HG03064 (cell line): ENCODE measurements at regions not wholly inside any gene's neighbourhood (a gene's known extent, or its start where the extent isn't known, plus 50 kb on each side); places are given as distances from the start of the nearest gene placed in this dataset.
"Not testable (repeated sequence)": the region's sequence is repeated elsewhere in the genome, so short reads cannot be mapped to it uniquely, and the experiment has no call there.

ENCODE experiments used
- ATAC-seq: cut with Tn5 transposase; IDR thresholded peaks from one replicate; pipeline ENCODE4 v1.9.1; 2021; ENCODE audit warnings: low read depth; ENCODE audit not compliant: unreplicated experiment

DNA sequence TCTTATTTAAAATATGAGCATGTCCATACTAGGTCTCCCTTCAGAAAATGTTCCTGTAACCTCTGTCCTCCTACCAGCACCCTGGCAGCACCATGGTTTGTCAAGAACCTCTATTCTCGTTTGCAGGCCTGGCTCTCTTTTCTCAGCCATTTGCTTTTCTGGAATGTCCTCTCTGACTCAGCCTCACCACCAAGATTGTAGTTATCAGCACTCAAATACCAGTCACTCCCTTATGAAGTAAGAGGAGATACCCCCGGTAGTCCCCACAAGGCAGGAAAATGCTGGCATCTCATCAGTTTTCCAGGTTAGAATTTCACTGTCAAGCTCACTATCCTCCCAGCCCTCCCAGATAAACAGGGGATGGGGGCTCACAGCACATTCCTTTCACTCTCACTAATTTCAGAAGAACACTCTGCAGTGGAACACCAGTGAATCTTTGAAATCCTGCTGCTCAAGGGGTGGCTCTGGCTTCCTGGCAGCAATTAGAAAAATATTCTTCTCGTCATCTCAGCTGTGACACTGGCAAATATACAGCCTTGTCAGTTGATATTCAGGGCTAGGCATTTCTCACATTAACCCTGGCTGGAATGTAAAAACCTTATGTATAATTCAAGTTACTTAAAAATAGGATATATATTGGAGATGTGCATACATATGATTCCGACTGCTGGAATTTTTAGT is 129.2 kb downstream of the TBX18 start:
- no peak for ATAC-seq

DNA sequence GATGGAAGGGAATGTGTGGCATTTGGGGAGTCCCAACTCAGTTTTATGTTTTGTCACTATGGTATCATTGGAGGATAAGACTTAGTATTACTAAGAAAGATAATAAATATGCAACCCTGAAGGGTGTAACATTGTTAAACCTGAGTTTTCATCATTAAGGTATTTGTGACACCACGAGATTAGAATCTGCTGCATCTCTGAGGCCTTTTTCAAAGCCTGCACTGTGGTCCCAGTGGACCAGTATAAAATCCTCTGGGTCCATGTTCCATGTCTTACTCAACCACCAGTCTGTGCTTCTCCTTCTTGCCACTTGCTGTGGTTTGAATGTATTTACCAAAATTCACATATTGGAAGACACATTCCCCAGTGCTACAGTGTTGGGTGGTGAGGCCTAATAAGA is 130.6 kb downstream of the TBX18 start:
- ATAC-seq, result no peak

DNA sequence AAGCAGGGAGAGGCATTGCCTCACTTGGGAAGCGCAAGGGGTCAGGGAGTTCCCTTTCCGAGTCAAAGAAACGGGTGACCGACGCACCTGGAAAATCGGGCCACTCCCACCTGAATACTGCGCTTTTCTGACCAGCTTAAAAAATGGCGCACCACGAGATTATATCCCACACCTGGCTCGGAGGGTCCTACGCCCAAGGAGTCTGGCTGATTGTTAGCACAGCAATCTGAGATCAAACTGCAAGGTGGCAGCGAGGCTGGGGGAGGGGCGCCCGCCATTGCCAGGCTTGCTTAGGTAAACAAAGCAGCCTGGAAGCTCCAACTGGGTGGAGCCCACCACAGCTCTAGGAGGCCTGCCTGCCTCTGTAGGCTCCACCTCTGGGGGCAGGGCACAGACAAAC is 137.9 kb downstream of the TBX18 start:
- not testable (repeated sequence) for ATAC-seq

DNA sequence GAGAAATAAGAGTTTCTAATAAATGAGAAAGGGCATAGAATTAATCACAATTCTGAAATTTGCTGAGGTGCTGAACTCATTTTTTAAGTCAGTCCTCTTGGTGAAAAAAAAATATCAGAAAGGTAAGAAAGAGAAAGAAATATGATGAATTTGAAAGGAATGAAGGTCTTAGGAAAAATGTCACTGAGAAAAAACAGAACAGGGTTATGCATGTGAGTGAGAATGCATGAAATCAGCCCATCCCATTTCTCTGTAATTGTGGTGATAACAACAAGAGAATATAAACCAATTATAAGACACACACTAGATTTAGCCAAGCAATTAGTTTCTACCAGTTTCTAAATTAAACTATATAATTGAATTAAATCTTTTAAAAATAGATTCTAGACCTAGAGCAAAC is 138.9 kb downstream of the TBX18 start:
- no peak for ATAC-seq

DNA sequence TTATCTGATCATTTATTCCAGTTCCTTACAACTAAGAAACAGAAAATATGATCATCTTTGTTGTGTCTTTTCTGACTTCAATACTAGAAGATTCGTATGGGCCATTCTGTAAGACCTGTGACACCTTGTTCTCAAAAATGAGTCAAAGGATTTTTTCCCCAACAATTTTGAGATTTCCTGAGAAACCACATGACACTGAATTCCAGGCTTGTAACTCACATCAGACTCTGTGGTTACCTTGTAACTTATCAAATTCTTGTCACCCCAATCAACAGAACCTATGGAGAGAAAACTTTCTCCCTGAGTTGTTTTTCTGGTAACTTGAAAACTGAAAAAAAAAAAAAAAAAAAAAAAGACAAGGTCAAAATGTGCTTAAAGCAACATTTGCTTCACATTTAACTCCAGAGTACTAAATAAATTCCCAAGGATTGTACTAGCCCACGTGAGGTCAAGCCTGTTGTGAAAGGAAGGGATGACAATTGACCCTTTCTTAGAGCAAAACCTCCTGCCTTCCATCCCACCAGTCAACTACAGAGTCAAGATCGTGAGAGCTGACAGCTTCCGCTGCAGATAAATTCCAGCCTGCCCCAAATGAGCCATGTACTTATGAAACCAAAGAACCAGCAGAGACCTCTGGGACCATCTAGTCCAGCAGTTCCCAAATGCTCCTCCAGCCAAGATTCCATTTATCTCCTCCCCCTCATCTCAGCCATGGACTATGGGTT is 140.3 kb downstream of the TBX18 start:
- ATAC-seq, result no peak

DNA sequence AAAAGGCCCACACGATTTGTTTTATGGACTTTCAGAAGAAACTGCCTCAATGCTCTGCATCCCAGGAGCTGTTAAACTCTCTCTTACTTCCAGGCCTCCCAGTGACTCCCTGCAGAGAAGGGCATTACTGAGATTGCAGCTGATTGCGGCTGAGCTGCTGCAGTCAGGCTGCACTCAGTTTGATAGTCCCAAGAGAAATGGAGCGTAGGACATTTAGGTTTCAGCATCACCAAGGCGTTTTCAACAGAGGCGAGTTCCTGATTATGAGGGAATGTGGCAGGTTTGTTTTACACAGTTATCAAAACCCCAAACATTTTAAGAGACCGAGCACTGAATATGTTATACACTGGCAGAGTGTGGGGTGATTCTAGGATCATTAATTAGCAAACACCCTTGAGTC is 145.6 kb downstream of the TBX18 start:
- no peak for ATAC-seq

DNA sequence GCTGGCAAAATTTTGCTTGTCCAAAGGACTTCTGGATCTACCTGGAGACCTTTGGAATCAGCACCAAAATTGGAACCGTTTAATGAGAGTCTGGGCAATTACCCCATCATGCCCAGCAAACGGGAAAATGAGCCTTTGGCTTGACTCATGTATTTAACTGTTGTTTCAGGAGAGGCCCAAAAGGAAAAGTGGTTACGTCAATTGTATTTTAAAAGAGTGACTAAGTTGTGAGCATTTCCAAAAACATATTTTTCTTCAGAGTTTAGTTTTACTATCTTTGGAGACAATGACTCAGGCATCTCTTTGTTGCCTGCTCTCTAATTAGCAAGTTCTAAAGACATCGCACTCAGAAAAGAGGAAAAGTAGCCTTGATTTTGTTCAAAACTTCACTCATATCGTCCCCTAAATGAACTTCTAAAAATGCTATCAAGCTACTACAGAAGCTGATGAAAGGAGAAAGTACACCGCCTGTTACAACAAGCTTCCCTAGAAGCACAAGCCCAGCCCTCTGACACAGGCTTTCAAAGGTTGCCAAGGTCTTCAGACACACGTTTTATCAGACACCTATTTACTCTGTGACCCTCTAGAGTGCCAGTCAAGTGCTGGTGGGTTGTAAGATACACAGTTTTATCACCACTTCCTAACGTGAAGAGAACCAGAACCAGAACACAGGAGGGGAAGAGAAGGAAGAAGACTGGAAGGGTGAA is 146.2 kb downstream of the TBX18 start:
- no peak for ATAC-seq

DNA sequence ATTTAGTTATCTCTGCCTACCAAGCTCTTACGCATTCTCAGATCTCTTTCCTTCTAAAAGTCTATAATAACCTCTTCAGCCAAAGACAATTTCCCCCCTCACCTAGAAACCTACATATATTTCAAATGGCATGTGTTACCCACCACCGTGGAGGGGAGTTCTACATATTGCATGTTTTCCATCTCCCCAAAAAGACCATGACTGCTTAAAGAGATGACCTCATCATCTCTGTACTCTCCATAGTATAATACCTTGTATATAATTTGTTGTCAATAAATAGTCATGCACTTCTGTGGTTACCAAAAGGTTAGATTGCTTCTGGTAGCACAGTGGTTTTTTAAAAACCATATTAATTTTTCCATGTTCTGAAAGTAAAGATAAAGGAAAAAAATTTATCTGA is 148.4 kb downstream of the TBX18 start:
- no peak for ATAC-seq

DNA sequence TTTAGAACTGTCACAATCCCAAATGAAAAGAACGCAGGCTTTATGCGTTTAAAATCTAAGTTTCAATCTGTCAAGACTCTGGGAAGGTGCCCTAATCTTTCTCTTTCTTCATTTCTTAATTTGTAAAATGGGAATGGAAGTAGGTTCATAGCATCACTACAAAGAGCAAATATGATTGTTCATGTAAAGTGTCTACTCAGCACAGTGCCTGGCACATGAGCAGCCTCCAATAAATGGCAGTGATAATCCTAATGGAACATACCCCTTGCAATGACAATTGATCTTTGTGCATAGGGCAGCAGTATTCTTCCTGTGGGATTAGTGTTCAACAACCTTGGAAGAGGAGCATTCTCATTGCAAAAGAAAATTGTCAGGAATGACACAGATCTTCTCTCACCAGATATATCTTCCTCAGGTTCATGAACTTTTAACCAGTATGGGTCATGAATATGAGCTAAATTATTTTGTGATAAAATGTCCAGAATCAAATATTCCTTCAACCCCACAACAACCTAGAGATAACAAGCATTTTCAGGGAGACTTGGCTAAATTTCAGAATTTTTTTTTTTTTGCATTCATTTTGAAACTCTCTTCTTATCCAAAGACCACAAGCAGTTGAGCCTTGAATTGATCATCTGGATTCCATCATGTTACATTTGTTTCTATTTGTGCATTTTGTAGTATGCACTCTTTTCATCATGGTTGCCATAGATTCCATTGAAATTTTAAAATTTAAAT is 149.1 kb downstream of the TBX18 start:
- no peak for ATAC-seq

DNA sequence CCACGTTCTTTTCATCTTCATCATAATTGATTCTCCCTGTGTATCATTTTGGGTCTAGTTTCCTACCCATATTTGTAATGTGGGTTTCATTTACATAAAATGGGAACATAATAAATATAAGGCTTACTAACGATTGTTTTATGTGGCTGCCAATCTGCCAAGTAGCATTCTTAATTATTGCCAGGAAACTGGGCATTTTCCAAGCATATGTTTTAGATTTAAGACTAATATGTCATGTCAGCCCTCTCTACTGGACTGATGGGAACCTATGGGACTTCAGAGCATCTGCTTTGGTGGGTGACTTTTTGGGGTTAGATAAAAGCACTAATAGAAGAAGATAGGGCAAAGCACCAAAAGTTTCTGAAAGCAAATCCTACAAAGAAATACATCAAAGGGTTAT is 157.5 kb downstream of the TBX18 start:
- no peak for ATAC-seq

DNA sequence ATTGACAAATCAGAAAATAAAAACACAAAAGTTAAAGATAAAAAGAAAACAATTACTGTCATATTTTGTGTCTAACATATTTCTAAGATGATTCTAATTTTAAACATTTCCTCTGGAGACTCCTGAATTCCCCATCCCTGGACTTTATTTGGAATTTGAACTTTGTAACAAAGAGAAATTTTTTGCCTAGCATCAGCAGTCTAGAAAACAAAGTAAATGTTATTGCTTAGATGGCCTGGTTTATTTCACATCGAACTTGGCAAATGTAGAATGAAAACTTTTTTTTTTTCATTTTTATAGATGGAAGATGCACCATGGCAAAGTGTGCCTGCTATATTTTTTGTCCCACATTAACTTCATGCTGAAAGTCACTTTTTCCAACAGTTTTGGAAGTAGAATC is 159.1 kb downstream of the TBX18 start:
- no peak for ATAC-seq

DNA sequence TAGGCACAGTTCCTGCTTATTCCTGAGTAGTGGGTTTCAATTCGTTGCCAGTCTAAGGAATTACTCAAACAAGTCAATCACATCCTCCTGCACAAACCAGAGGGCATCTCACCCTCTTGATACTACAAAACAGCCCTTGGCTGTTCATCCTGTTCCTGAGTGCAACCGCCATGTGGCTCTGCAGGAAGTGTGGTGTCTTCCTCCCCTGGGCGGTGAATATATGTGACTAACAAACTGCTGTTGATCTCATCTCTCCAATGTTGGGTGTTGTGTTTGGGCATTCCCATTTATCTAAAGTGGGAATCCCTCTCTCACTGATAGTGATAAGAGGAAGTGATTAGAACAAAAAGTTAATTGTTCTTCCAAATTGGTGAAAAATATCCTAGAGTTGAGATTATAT is 163.0 kb downstream of the TBX18 start:
- ATAC-seq, result no peak

DNA sequence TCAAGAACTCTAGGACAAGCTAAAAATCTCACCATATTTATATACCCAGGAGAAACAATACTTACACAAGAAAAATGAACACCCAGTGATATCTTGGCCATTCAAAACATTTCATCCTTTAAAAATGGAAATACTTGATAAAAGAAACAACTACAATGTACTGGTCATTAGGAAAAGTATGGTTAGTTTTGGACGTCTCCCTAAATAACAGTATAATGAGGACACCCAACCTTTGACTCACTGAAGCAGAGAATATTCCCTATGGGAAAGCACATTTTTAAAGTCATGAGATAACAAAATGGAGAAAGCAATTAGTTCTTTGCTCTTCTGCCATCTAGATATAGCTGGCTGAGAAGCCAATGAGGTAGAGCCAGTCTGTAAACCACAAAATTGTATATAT is 164.4 kb downstream of the TBX18 start:
- ATAC-seq, result no peak

DNA sequence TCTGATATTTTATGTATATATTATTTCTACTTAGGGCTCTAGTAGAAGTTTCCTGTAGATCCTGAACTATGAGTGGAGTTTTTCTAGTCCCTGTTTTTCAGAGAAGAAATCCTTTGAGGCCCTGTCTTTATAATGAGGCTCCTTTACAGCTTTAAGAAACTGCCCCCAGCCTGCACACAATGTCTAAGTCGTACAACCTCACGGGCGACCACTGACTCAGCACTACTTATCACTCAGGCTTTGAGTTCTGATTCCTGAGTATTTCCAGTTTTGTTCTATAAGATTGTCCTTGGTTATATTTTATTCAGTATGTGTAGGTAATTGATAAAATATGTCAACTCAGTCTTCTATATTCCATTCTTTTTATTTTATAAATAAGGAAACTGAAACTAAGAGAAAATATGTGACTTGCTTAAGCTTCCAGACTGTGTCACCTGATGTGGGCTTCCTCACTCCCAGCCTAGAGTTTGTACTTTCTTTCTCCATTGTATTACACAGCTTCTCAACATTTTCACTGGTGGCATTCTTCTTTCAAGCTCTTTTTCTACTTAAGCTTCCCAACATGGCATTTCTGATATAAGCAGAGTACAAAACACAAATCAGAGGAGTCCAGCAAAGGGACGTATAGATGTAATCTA is 167.0 kb downstream of the TBX18 start:
- no peak for ATAC-seq

DNA sequence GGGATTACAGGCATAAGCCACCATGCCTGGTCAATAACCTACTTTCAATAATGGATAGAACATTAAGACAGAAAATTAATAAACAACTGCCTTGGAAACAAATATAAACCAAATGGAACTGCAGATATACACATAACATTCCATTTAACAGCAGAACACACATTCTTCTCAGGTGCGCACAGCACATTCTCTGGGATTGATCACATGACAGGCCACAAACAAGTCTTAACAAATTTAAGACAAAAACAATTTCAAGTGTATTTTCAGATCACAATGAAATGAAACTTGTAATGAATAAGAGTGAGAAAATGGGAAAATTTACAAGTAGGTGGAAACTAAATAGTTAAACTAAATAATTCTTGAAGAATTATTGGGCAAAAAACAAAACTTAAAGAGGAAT is 167.9 kb downstream of the TBX18 start:
- ATAC-seq, result no peak

DNA sequence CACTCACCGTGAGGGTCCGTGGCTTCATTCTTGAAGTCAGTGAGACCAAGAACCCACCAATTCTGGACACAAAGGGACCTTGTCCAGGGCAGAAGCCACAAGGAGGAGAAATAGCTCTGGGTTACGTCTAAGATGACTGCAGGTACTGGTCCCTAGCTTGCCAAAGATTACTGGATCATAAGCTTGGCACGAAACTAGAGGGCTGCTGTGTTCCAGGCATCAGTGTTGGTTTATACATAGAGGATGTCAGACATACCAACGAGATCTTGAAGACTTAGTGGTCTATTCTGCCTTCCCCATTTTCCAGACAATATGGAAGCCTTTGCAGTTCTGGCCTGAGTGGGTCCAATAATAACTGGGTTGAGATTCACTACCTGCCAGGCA is 175.7 kb downstream of the TBX18 start:
- ATAC-seq, result no peak

DNA sequence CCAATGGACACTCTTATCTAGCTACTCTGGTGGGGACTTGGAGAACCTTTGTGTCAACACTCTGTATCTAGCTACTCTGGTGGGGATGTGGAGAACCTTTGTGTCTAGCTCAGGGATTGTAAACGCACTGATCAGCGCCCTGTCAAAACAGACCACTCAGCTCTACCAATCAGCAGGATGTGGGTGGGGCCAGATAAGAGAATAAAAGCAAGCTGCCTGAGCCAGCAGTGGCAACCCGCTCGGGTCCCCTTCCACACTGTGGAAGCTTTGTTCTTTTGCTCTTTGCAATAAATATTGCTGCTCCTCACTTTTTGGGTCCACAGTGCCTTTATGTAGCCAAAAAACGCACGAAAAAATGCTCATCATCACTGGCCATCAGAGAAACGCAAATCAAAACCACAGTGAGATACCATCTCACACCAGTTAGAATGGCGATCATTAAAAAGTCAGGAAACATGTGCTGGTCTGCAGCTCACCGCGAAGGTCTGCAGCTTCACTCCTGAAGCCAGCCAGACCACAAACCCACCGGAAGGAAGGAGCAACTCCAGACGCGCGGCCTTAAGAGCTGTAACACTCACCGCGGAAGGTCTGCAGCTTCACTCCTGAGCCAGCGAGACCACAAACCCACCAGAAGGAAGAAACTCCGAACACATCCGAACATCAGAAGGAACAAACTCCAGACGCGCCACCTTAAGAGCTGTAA is 176.3 kb downstream of the TBX18 start:
- ATAC-seq, result not testable (repeated sequence)

DNA sequence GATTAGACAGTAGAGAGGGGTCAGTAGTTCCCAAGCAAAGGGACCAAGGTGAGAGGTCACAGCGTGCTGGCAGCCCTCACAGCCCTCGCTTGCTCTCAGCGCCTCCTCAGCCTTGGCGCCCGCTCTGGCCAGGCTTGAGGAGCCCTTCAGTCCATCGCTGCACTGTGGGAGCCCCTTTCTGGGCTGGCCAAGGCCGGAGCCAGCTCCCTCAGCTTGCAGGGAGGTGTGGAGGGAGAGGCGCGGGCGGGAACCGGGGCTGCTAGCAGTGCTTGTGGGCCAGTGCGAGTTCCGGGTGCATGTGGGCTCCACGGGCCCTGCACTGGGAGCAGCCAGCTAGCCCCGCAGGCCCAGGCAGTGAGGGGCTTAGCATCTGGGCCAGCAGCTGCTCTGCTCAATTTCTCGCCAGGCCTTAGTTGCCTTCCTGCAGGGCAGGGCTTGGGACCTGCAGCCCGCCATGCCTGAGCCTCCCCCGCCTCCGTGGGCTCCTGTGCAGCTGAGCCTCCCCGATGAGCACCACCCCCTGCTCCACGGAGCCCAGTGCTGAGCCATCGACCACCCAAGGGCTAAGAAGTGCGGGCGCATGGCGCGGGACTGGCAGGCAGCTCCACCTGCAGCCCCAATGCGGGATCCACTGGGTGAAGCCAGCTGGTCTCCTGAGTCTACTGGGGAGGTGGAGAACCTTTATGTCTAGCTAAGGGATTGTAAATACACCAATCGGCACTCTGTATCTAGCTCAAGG is 177.0 kb downstream of the TBX18 start:
- not testable (repeated sequence) for ATAC-seq

DNA sequence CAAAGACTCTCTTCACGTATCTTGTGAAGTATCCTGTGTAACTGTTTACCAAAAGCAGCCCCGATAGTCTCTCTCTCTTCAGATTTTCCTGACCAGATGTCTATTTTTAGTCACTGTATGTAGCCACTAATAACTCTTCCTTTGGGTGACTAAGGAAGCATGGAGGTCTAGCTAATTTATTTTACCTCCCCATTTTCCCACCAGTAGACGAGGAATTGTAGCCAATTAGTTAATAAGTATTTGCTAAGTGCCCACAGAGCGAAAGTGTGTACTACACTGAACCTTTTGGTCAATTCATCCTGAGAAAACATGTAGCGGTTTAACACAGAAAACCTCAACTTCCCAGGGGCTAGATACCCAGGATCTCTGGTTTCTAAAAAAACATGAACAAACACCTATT is 180.6 kb downstream of the TBX18 start:
- no peak for ATAC-seq
